Tibial nerve (tissue), 3 donors: ENCODE measurements at regions not wholly inside any gene's neighbourhood (a gene's known extent, or its start where the extent isn't known, plus 50 kb on each side); places are given as distances from the start of the nearest gene placed in this dataset.

Experiments used
- POLR2A ChIP-seq, 2 donors: fragments of 450-650 bp; IDR thresholded peaks; one replicate each; pipeline ENCODE4 v1.6.1; 2017; ENCODE audit warnings: antibody characterized with exemption in 2 of 2, mild to moderate bottlenecking in 2 of 2, moderate library complexity in 2 of 2
- TF ChIP-seq, protein P1 (sequence below), 5 experiments: fragments of 200-600 bp in 3 of 5; fragments of 450-650 bp in 2 of 5; sonication (generic) in 3 of 5; IDR thresholded peaks; one replicate each; pipeline ENCODE4 v1.5.1; 2016 to 2019; ENCODE audit warnings: antibody characterized with exemption in 5 of 5, mild to moderate bottlenecking in 3 of 5, moderate library complexity in 2 of 5

DNA sequence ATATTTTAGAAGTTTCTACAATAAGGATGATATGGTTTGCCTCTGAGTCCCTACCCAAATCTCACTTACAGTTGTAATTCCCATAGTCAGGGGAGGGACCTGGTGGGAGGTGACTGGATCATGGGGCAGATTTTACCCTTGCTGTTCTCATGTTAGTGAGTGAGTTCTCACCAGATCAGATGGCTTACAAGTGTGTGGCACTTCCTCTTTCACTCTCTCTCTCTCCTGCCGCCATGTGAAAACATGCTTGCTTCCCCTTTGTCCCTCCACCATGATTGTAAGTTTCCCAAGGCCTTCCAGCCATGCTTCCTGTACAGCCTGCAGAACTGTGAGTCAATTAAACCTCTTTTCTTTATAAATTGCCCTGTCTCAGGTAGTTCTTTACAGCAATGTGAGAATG lies 527.5 kb upstream of the ID4 start:
- TF ChIP-seq, protein P1, sequence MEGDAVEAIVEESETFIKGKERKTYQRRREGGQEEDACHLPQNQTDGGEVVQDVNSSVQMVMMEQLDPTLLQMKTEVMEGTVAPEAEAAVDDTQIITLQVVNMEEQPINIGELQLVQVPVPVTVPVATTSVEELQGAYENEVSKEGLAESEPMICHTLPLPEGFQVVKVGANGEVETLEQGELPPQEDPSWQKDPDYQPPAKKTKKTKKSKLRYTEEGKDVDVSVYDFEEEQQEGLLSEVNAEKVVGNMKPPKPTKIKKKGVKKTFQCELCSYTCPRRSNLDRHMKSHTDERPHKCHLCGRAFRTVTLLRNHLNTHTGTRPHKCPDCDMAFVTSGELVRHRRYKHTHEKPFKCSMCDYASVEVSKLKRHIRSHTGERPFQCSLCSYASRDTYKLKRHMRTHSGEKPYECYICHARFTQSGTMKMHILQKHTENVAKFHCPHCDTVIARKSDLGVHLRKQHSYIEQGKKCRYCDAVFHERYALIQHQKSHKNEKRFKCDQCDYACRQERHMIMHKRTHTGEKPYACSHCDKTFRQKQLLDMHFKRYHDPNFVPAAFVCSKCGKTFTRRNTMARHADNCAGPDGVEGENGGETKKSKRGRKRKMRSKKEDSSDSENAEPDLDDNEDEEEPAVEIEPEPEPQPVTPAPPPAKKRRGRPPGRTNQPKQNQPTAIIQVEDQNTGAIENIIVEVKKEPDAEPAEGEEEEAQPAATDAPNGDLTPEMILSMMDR (IDR thresholded peaks at IDR 0.05), result no peak
- no peak for TF ChIP-seq POLR2A (IDR thresholded peaks at IDR 0.05)
